ENCODE measurements at regions not wholly inside any gene's neighbourhood (a gene's known extent, or its start where the extent isn't known, plus 50 kb on each side); places are given as distances from the start of the nearest gene placed in this dataset.

GRCh38 chr16:66041907-66042306 is 324.6 kb upstream of the CDH5 start:
- no peaks in the 10 kb centered on the region for H3K36me3 Mint-ChIP-seq (ENCODE audit: low read depth)
- no peak overlapping the region for H3K27ac Mint-ChIP-seq
- TF ChIP-seq, protein P1, sequence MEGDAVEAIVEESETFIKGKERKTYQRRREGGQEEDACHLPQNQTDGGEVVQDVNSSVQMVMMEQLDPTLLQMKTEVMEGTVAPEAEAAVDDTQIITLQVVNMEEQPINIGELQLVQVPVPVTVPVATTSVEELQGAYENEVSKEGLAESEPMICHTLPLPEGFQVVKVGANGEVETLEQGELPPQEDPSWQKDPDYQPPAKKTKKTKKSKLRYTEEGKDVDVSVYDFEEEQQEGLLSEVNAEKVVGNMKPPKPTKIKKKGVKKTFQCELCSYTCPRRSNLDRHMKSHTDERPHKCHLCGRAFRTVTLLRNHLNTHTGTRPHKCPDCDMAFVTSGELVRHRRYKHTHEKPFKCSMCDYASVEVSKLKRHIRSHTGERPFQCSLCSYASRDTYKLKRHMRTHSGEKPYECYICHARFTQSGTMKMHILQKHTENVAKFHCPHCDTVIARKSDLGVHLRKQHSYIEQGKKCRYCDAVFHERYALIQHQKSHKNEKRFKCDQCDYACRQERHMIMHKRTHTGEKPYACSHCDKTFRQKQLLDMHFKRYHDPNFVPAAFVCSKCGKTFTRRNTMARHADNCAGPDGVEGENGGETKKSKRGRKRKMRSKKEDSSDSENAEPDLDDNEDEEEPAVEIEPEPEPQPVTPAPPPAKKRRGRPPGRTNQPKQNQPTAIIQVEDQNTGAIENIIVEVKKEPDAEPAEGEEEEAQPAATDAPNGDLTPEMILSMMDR (IDR thresholded peaks at IDR 0.05) = no peak
- DNase-seq = no peak
- H3K27me3 Mint-ChIP-seq (ENCODE audit: insufficient read depth) = peaks cover 19% of the 10 kb centered on the region
- no peaks in the 10 kb centered on the region; the same call in 1 of the 2 replicates for H3K4me1 Mint-ChIP-seq (ENCODE audit: low read depth)
- H3K9me3 Mint-ChIP-seq = no peaks in the 10 kb centered on the region; the same call in 1 of the 2 replicates
- H3K4me3 Mint-ChIP-seq = no peak overlapping the region

DNA sequence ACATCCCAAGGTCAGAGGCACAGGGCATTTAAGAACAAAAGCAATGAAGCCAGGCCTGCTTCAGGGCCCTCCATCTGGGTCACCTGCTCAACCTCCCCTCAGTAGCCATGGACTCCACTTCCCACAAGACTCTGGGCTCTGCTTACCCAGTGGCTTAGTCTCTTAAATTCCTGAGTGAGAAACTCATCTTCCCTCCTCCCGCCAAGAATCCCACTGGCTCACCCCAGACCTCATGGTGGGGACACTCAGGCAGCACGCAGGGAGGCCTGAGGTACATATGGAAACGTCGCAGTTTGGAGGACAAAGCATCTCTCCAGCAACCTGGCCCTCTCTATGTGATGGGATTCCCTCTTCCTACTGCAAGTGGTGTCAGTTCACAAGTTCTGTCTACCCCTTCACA is 326.7 kb upstream of the CDH5 start:
- no peak for DNase-seq
- H3K27me3 Mint-ChIP-seq (ENCODE audit: insufficient read depth) = peaks cover 21% of the 10 kb centered on the region
- no peaks in the 10 kb centered on the region for H3K36me3 Mint-ChIP-seq (ENCODE audit: low read depth)
- no peaks in the 10 kb centered on the region; the same call in 1 of the 2 replicates for H3K9me3 Mint-ChIP-seq
- H3K27ac Mint-ChIP-seq = no peak overlapping the region
- TF ChIP-seq, protein P1 (IDR thresholded peaks at IDR 0.05) = no peak
- H3K4me1 Mint-ChIP-seq (ENCODE audit: low read depth) = no peaks in the 10 kb centered on the region; the same call in 1 of the 2 replicates
- H3K4me3 Mint-ChIP-seq = no peak overlapping the region

GRCh38 chr16:66036793-66037715 is 329.4 kb upstream of the CDH5 start:
- H3K27me3 Mint-ChIP-seq (ENCODE audit: insufficient read depth) = peaks cover 20% of the 10 kb centered on the region
- no peaks in the 10 kb centered on the region; the same call in 1 of the 2 replicates for H3K4me1 Mint-ChIP-seq (ENCODE audit: low read depth)
- H3K27ac Mint-ChIP-seq = no peak overlapping the region
- no peak overlapping the region for H3K4me3 Mint-ChIP-seq
- no peaks in the 10 kb centered on the region; the same call in 1 of the 2 replicates for H3K9me3 Mint-ChIP-seq
- no peak for DNase-seq
- H3K36me3 Mint-ChIP-seq (ENCODE audit: low read depth) = no peaks in the 10 kb centered on the region
- TF ChIP-seq, protein P1 (IDR thresholded peaks at IDR 0.05) = no peak

- H3K4me3 Mint-ChIP-seq = no peak overlapping the region
- no peak for DNase-seq
- H3K36me3 Mint-ChIP-seq (ENCODE audit: low read depth) = no peaks in the 10 kb centered on the region
- TF ChIP-seq, protein P1 (IDR thresholded peaks at IDR 0.05) = no peak
- no peak overlapping the region for H3K27ac Mint-ChIP-seq
- no peaks in the 10 kb centered on the region; the same call in 1 of the 2 replicates for H3K9me3 Mint-ChIP-seq
- H3K27me3 Mint-ChIP-seq (ENCODE audit: insufficient read depth) = peaks cover 20% of the 10 kb centered on the region
- H3K4me1 Mint-ChIP-seq (ENCODE audit: low read depth) = no peaks in the 10 kb centered on the region; the same call in 1 of the 2 replicates
Observed at GRCh38 chr16:66036184-66036583, 330.3 kb upstream of the CDH5 start.

- H3K27me3 Mint-ChIP-seq (ENCODE audit: insufficient read depth) = peaks cover 19% of the 10 kb centered on the region
- H3K9me3 Mint-ChIP-seq = no peaks in the 10 kb centered on the region; the same call in 1 of the 2 replicates
- no peaks in the 10 kb centered on the region for H3K36me3 Mint-ChIP-seq (ENCODE audit: low read depth)
- no peak for DNase-seq
- H3K4me3 Mint-ChIP-seq = no peak overlapping the region
- TF ChIP-seq, protein P1 (IDR thresholded peaks at IDR 0.05) = no peak
- H3K27ac Mint-ChIP-seq = no peak overlapping the region
- H3K4me1 Mint-ChIP-seq (ENCODE audit: low read depth) = peaks cover 4% of the 10 kb centered on the region; the same call in 1 of the 2 replicates
Observed at GRCh38 chr16:66035096-66035495, 331.4 kb upstream of the CDH5 start.
